ENCODE measurements at regions not wholly inside any gene's neighbourhood (a gene's known extent, or its start where the extent isn't known, plus 50 kb on each side); places are given as distances from the start of the nearest gene placed in this dataset.
"Not testable (repeated sequence)": the region's sequence is repeated elsewhere in the genome, so short reads cannot be mapped to it uniquely, and the experiment has no call there.

GRCh38 chr14:105668471-105669230 lies 142.3 kb downstream of the TMEM121 start:
- H3K27me3 ChIP-seq (ENCODE audit: low read depth); H3K4me1 ChIP-seq; H3K36me3 ChIP-seq; H3K9me3 ChIP-seq (replicated peaks); H3K27ac ChIP-seq (replicated peaks); DNase-seq; H3K4me3 ChIP-seq; intact Hi-C loops (cut with micrococcal nuclease): not testable (repeated sequence)

- H3K4me3 ChIP-seq; H3K27me3 ChIP-seq (ENCODE audit: low read depth); H3K9me3 ChIP-seq (replicated peaks); H3K27ac ChIP-seq (replicated peaks); H3K4me1 ChIP-seq; DNase-seq; H3K36me3 ChIP-seq; intact Hi-C loops (cut with micrococcal nuclease): not testable (repeated sequence)
Observed at GRCh38 chr14:105669231-105669610, 142.8 kb downstream of the TMEM121 start.

GRCh38 chr14:105669646-105670045 lies 143.3 kb downstream of the TMEM121 start:
- H3K4me3 ChIP-seq; H3K36me3 ChIP-seq; H3K27me3 ChIP-seq (ENCODE audit: low read depth); DNase-seq; H3K9me3 ChIP-seq (replicated peaks); intact Hi-C loops (cut with micrococcal nuclease); H3K4me1 ChIP-seq; H3K27ac ChIP-seq (replicated peaks): not testable (repeated sequence)

- intact Hi-C loops (cut with micrococcal nuclease); H3K4me3 ChIP-seq: not testable (repeated sequence)
Observed at GRCh38 chr14:105672450-105673200, 146.2 kb downstream of the TMEM121 start.

GRCh38 chr14:105675433-105675832 lies 149.1 kb downstream of the TMEM121 start:
- H3K4me1 ChIP-seq; DNase-seq; H3K4me3 ChIP-seq; H3K36me3 ChIP-seq; H3K27me3 ChIP-seq (ENCODE audit: low read depth); H3K27ac ChIP-seq (replicated peaks); H3K9me3 ChIP-seq (replicated peaks); intact Hi-C loops (cut with micrococcal nuclease): not testable (repeated sequence)

More at GRCh38 chr14:105672450-105673200, 146.2 kb downstream of the TMEM121 start:
- not testable (repeated sequence) for H3K27me3 ChIP-seq (ENCODE audit: low read depth); H3K4me1 ChIP-seq; H3K27ac ChIP-seq (replicated peaks); H3K36me3 ChIP-seq; H3K9me3 ChIP-seq (replicated peaks); DNase-seq

GRCh38 chr14:105675905-105676670 lies 149.7 kb downstream of the TMEM121 start:
- intact Hi-C loops (cut with micrococcal nuclease); H3K4me3 ChIP-seq; H3K36me3 ChIP-seq; DNase-seq; H3K27me3 ChIP-seq (ENCODE audit: low read depth); H3K27ac ChIP-seq (replicated peaks); H3K4me1 ChIP-seq; H3K9me3 ChIP-seq (replicated peaks): not testable (repeated sequence)

- H3K27ac ChIP-seq (replicated peaks); DNase-seq; H3K4me1 ChIP-seq; H3K4me3 ChIP-seq; H3K36me3 ChIP-seq; H3K27me3 ChIP-seq (ENCODE audit: low read depth); H3K9me3 ChIP-seq (replicated peaks); intact Hi-C loops (cut with micrococcal nuclease): not testable (repeated sequence)
Observed at GRCh38 chr14:105678057-105678456, 151.7 kb downstream of the TMEM121 start.

- H3K27ac ChIP-seq (replicated peaks); H3K36me3 ChIP-seq; intact Hi-C loops (cut with micrococcal nuclease); H3K4me3 ChIP-seq; DNase-seq; H3K27me3 ChIP-seq (ENCODE audit: low read depth); H3K9me3 ChIP-seq (replicated peaks); H3K4me1 ChIP-seq: not testable (repeated sequence)
Observed at GRCh38 chr14:105678996-105679958, 152.9 kb downstream of the TMEM121 start.

GRCh38 chr14:105679959-105680735 lies 153.8 kb downstream of the TMEM121 start:
- DNase-seq; intact Hi-C loops (cut with micrococcal nuclease): not testable (repeated sequence)

GRCh38 chr14:105680736-105681098 lies 154.3 kb downstream of the TMEM121 start:
- H3K27ac ChIP-seq (replicated peaks); intact Hi-C loops (cut with micrococcal nuclease); H3K4me3 ChIP-seq; DNase-seq; H3K36me3 ChIP-seq; H3K27me3 ChIP-seq (ENCODE audit: low read depth); H3K4me1 ChIP-seq; H3K9me3 ChIP-seq (replicated peaks): not testable (repeated sequence)

More at GRCh38 chr14:105679959-105680735, 153.8 kb downstream of the TMEM121 start:
- not testable (repeated sequence) for H3K27me3 ChIP-seq (ENCODE audit: low read depth); H3K9me3 ChIP-seq (replicated peaks); H3K4me3 ChIP-seq; H3K27ac ChIP-seq (replicated peaks); H3K4me1 ChIP-seq; H3K36me3 ChIP-seq

GRCh38 chr14:105681606-105682185 lies 155.3 kb downstream of the TMEM121 start:
- H3K27ac ChIP-seq (replicated peaks); H3K9me3 ChIP-seq (replicated peaks); intact Hi-C loops (cut with micrococcal nuclease); H3K4me1 ChIP-seq; DNase-seq; H3K27me3 ChIP-seq (ENCODE audit: low read depth); H3K36me3 ChIP-seq; H3K4me3 ChIP-seq: not testable (repeated sequence)

GRCh38 chr14:105682442-105682841 lies 156.1 kb downstream of the TMEM121 start:
- intact Hi-C loops (cut with micrococcal nuclease); DNase-seq: not testable (repeated sequence)

More at GRCh38 chr14:105682442-105682841, 156.1 kb downstream of the TMEM121 start:
- not testable (repeated sequence) for H3K36me3 ChIP-seq; H3K4me1 ChIP-seq; H3K9me3 ChIP-seq (replicated peaks); H3K27ac ChIP-seq (replicated peaks); H3K4me3 ChIP-seq; H3K27me3 ChIP-seq (ENCODE audit: low read depth)
